SH-SY5Y (cell line): ENCODE measurements at regions not wholly inside any gene's neighbourhood (a gene's known extent, or its start where the extent isn't known, plus 50 kb on each side); places are given as distances from the start of the nearest gene placed in this dataset.

Experiments
- GATA2 ChIP-seq: IDR thresholded peaks from 2 replicates; pipeline ENCODE4 v1.6.1; 2011; ENCODE audit warnings: mild to moderate bottlenecking, low read depth, low read length
- GATA3 ChIP-seq: IDR thresholded peaks from 2 replicates; pipeline ENCODE4 v1.6.1; 2011; ENCODE audit warnings: low read depth, mild to moderate bottlenecking, low read length, moderate library complexity

- no peak for TF ChIP-seq GATA2
- no peak for TF ChIP-seq GATA3
Observed at GRCh38 chr3:72595927-72596610, 252.2 kb downstream of the SHQ1 start.

DNA sequence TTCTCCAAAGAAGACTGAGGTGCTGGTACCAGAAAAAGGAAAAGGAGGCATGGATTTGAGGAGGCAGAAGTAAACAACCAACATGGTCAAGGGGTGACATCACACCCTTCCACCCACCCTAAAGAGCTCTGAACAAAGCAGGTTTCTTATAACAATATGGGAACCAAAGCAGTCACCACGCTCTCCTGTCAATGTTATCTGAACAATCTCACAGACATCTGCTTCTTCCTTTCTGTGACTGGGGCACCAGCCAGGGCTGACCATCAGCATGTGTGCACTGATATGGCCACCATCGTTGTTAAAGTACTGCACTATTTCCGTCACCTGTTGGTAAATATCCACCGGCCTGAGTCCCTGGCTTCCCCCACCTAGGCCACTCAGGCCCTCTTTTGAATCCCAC is 252.9 kb downstream of the SHQ1 start:
- TF ChIP-seq GATA3, result no peak; the same call in 1 of the 2 replicates
- peak; percentile 85 for TF ChIP-seq GATA2

GRCh38 chr3:72594615-72595215 is 253.5 kb downstream of the SHQ1 start:
- TF ChIP-seq GATA2 (no peak), GATA3 (no peak)

DNA sequence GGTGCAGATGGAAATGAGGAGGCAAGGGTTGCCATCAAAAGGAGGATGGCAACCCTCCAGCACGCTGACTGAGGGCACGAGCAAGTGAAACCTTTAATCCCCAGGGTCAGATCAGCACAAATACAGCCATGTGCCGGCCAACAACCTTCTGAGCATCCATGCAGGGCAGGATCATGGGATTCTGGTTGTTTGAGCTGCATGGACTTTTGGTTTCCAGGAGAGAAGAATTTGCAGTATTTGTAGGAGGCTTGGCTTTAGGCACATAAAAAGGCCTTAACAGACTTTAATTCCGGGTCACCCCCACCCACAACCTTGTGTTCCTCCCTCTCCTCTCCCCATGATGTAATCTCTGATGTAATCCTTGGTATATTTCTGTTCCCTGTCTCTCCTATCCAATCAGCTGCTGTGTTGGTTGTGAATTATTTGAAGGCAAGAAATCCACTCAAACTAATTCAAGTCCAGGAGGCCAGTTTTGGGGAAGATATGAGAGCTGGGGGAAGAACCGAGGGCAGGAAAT is 254.3 kb downstream of the SHQ1 start:
- TF ChIP-seq GATA2 (no peak), GATA3 (no peak)

- no peak for TF ChIP-seq GATA3
- no peak for TF ChIP-seq GATA2
Observed at GRCh38 chr3:72591522-72592421, 256.5 kb downstream of the SHQ1 start.

DNA sequence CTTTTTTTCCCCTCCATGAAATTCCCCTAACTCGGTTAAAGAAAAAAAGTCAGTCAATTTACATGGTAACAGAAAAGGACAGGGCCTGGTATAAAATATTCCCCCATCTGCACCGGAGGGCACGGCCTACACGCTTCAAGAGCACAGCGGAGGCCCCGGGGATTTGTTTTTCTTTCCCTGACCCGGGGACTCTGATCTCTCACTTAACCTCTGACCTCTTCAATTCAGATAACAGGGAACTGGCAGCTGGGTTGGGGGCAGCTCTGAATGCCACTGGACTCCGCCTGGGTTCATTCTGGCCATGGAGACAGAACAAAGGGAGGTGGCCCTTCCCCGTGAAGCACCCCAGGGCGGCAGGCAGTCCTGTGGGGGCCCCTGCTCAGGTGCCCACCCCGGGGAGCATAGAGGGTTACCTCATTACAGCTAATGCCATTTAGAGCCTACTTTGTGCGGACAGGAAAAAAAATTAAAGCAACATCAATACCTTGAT is 257.5 kb downstream of the SHQ1 start:
- TF ChIP-seq GATA3, result no peak
- no peak for TF ChIP-seq GATA2

DNA sequence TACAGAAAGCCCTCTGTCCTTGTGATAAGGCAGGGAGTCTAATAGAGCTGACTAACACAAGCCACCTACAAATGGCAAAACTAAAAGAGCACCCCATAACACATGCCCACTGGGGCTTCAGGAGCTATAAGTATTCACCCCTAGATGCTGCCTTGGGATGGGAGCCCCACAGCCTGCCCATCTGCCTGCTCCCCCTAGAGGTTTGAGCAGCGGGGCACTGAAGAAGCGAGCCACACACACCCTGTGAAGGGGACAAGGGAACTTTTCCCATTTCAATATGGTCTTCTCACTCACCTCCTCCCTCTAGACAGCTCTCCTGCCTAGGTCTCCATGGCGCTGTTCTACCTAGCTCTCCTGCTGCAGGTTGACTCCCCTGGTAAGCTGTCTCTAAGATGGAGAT is 261.0 kb downstream of the SHQ1 start:
- TF ChIP-seq GATA2 (no peak), GATA3 (no peak)

DNA sequence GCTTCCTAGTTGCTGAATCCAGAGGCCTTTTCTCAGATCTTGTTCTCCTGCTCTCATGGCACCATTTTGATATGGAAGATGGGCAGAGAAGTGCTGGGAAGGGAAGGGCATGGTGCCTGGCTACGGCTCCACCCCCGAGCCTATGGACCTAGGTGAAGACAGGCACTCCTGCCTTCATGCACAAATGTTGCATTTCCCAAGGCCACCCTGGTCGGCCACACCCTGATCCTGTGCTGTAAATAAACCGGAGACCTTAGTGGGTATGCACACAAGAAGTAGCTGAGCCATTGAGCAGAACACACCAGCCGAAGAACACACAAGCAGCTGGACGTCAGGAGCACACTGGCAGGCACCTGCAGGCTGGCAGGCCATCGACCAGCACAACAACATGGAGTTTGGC is 261.6 kb downstream of the SHQ1 start:
- no peak for TF ChIP-seq GATA3
- TF ChIP-seq GATA2, result no peak

- TF ChIP-seq GATA2, result no peak
- TF ChIP-seq GATA3, result no peak
Observed at GRCh38 chr3:72585966-72586365, 262.3 kb downstream of the SHQ1 start.

DNA sequence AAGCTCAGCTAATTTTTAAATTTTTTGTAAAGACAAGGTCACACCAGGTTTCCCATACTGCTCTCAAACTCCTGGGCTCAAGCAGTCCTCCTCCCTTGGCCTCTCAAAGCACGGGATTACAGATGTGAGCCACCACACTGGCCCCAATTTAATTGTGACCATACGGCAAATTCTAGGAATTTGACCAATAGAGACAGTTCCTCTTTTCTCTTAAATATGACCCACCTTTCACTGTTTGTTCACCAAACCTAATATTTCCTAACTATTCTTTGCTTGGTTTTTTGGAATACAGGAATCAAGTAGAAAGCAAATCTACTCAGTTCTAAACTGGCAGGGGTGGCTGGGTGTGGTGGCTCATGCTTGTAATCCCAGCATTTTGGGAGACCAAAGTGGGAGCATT is 264.0 kb downstream of the SHQ1 start:
- TF ChIP-seq GATA3, result no peak
- TF ChIP-seq GATA2, result no peak

GRCh38 chr3:72582963-72583362 is 265.3 kb downstream of the SHQ1 start:
- TF ChIP-seq GATA3, result no peak
- no peak for TF ChIP-seq GATA2

DNA sequence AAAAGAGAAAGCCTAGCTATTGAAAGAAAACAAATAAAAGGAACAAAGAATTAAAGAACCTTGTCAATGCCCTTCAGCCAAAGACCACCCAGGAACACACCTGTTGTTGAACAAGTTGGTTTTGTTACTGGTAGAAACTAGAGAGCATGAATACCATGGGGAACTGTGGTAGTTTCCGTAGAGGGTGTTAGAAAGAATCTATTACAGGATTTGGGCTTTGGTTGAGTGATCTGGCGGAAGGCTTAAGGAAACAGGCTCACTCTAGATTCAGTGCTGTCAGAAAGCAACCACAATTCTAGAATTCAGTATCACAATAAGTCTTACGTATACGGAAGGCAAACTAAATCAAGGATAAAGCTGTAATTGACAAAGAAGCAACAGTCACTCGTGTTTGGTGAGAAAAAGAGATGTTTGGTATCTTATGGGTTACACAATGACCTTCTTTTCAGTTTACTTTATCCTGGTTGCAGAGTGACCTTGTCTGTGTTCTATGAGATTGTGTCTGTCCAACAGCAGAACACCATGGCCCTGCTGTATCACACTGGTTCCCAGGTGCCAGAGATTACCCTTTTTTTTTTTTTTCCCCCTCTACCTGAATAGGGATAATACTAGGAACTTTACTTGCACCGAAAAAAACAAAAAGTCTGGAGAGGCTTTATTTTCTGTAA is 265.9 kb downstream of the SHQ1 start:
- TF ChIP-seq GATA3 (no peak), GATA2 (no peak)

DNA sequence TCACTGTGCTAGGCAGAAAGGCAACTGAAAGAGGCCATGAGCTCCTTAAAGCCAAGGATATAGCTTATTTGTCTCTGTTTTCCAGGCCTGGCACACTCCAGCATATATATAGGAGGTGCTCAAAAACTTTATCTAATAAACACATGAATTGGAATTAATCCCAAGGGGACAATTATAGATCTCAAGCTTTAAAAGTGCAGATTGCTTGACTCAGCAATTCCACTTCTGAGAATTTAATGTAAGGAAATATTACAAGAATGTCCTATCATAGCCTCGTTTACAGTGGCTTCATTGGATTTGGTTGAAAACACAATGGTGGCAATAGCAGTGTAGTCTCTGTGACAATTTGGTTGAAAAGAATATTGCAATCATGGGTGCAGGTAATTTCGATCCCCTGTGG is 267.3 kb downstream of the SHQ1 start:
- TF ChIP-seq GATA2 (no peak), GATA3 (no peak)

GRCh38 chr3:72580246-72580756 is 267.9 kb downstream of the SHQ1 start:
- TF ChIP-seq GATA2, result no peak
